Gastrocnemius medialis (tissue), 4 donors: ENCODE measurements at regions not wholly inside any gene's neighbourhood (a gene's known extent, or its start where the extent isn't known, plus 50 kb on each side); places are given as distances from the start of the nearest gene placed in this dataset.

Source experiments
- CTCF ChIP-seq, 5 experiments: fragments of 450-650 bp in 3 of 5; fragments of 200-600 bp in 2 of 5; sonication (generic) in 2 of 5; IDR thresholded peaks in 4 of 5; conservative IDR thresholded peaks in 1 of 5; 1 replicate in 4 of 5; 2 replicates in 1 of 5; pipeline ENCODE4 v1.5.1; 2016 to 2019; ENCODE audit warnings: antibody characterized with exemption in 5 of 5, mild to moderate bottlenecking in 3 of 5, moderate library complexity in 3 of 5
- POLR2A ChIP-seq, 2 donors: fragments of 450-650 bp; IDR thresholded peaks; one replicate each; pipeline ENCODE4 v1.6.1; 2017; ENCODE audit warnings: antibody characterized with exemption in 2 of 2, mild to moderate bottlenecking in 2 of 2, moderate library complexity in 2 of 2

DNA sequence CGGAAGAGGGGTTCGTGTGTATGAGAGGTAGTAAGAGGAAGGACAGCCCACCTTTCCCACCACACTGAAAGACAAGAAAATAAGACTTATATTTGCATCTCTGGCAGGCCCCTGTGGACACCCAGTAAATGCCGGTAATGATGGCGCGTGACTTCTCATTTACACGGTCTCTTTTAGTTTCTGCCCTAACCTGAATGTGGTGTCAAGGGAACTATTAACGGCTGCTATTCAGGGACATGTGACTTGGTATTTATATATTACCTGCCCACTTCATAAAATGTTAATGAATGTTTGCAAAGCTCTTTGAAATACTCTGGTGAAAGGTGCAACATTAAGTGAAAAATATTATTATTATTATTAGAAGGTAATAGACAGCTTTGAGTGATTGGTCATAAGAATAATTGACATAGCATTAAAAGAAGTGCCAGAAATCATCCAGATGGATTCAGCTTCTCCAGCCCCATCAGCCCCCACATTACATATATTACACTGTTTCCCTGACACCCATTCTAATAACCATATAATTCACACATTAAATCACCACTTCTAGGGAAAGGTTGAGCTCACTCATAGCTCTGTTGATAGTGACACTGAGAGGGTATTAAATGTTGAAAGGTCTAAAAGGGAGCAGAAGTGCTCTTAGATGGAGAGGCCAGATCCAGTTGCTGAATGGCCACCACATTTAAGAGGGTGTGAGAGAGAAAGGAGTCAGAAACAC lies 83.0 kb upstream of the BEND4 start:
- no peak for TF ChIP-seq CTCF (IDR thresholded peaks at IDR 0.05 in 4 of 5, conservative IDR thresholded peaks at IDR 0.05 in 1 of 5)
- no peak for TF ChIP-seq POLR2A (IDR thresholded peaks at IDR 0.05)
